ENCODE measurements at regions not wholly inside any gene's neighbourhood (a gene's known extent, or its start where the extent isn't known, plus 50 kb on each side); places are given as distances from the start of the nearest gene placed in this dataset.

DNA sequence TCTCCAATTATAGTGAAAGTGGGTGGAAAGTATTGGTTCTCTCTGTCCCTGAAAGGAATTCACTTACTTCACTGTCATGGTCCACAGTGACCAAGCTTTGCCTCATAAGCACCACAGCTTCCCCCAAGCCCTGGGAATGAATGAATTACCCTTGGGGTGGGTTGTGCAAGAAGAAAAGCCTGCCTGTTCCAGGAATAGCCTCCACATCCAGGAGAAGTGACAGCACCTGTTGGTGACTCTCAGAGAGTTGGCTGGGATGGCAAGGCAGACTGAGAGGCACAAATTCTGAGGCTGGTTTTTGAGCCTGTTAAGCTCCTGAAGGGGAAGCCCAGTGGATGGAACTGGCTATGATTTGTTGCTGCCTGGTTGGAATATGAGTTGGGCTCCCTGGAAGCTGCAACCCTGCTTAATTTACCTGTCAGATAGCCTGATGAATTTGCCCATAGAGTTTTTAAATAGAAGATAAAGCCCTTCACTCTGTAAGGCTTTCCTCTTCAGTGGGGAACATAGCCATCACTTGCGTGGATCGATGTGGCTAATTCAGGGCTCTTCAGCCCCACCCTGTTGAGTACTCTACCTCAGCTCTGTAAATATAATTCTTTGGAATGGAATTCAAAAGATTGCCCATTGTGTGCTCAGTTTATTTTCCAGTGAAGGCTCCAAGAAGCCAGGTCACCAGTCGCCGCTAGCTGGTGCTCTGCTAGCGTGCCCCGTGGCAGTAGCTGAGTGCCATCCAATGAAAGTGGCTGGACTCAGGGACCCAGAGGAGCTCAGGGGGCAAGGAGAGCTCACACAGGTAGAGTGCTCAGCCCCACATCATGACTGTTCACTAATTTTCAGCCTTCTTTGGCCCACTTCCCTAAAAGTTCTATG, 479.3 kb downstream of the IRS1 start:
- TF ChIP-seq, protein P1, sequence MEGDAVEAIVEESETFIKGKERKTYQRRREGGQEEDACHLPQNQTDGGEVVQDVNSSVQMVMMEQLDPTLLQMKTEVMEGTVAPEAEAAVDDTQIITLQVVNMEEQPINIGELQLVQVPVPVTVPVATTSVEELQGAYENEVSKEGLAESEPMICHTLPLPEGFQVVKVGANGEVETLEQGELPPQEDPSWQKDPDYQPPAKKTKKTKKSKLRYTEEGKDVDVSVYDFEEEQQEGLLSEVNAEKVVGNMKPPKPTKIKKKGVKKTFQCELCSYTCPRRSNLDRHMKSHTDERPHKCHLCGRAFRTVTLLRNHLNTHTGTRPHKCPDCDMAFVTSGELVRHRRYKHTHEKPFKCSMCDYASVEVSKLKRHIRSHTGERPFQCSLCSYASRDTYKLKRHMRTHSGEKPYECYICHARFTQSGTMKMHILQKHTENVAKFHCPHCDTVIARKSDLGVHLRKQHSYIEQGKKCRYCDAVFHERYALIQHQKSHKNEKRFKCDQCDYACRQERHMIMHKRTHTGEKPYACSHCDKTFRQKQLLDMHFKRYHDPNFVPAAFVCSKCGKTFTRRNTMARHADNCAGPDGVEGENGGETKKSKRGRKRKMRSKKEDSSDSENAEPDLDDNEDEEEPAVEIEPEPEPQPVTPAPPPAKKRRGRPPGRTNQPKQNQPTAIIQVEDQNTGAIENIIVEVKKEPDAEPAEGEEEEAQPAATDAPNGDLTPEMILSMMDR (IDR thresholded peaks at IDR 0.05; ENCODE audit: insufficient read depth, low read length, poor library complexity, severe bottlenecking), result no peak
- no peak overlapping the region for H3K4me3 ChIP-seq (ENCODE audit: low read depth, low read length)
- no peaks in the 10 kb centered on the region for H3K27me3 ChIP-seq (ENCODE audit: control insufficient read depth, insufficient read depth, low read length)
- no peaks in the 10 kb centered on the region for H3K36me3 ChIP-seq (ENCODE audit: control insufficient read depth, insufficient read depth, low read length)
- DNase-seq (ENCODE audit: low read depth), result no peak

DNA sequence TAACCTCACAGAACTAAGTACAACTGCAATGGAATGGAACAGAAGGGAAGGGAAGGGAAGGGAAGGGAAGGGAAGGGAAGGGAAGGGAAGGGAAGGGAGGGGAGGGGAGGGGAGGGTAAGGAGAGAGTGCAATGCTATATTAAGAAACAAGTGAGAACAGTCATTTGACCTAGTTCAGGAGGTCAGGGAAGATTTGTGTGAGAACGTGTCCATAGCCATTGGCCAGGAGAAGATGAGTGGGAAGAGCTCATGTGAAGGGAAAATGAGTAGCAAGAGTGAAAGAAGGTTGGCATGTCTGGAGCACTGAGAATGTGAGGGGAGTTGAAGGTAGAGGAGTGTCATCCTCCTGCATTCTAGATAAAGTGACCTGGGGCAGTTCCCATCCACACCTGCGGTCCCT, 481.6 kb downstream of the IRS1 start:
- no peak for DNase-seq (ENCODE audit: low read depth)
- no peaks in the 10 kb centered on the region for H3K27me3 ChIP-seq (ENCODE audit: control insufficient read depth, insufficient read depth, low read length)
- TF ChIP-seq, protein P1 (IDR thresholded peaks at IDR 0.05; ENCODE audit: insufficient read depth, low read length, poor library complexity, severe bottlenecking), result no peak

DNA sequence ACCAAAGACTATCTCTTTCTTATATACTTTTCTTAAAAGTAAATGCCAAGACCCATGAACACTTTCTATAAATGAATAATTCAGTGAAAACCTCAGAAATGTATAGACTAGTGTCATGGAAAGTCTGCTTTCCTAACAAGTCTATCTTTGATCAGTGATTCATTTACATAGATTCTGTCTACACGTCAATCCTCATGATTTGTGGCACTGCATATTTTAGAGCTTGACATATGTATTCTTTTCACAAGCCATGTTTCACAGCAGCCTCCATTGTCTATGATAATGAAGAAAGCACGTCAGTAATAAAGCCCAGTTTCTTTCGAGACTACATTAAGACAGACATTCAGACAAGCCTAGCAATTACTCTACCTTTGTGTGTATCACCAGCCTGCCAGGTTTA, 486.6 kb downstream of the IRS1 start:
- DNase-seq (ENCODE audit: low read depth), result no peak
- no peaks in the 10 kb centered on the region for H3K36me3 ChIP-seq (ENCODE audit: control insufficient read depth, insufficient read depth, low read length)
- TF ChIP-seq, protein P1 (IDR thresholded peaks at IDR 0.05; ENCODE audit: insufficient read depth, low read length, poor library complexity, severe bottlenecking), result no peak
- no peak overlapping the region for H3K4me3 ChIP-seq (ENCODE audit: low read depth, low read length)
- no peaks in the 10 kb centered on the region for H3K27me3 ChIP-seq (ENCODE audit: control insufficient read depth, insufficient read depth, low read length)

More for the DNA sequence above, 481.6 kb downstream of the IRS1 start:
- H3K36me3 ChIP-seq (ENCODE audit: control insufficient read depth, insufficient read depth, low read length), result no peaks in the 10 kb centered on the region
- no peak overlapping the region for H3K4me3 ChIP-seq (ENCODE audit: low read depth, low read length)

DNA sequence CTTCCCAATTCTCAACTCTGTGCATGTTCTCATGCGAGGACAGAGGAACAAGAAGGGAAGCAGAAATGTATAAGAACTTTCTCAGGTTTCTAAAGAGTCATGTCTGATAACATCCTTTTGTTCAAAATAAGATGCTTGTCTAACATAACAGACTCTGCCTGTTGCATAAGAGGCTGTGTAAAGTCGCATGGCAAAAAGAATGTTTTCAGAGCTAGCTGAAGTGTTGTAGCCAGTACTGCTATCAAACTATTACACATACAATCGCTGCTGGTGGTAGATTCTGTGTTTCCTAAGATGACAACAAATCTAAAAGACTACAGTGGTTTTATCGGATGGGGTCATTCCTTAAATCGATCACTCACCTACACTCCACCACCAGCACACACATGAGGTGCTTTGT, 487.5 kb downstream of the IRS1 start:
- Histone ChIP-seq H3K36me3 (ENCODE audit: control insufficient read depth, insufficient read depth, low read length) (no peaks in the 10 kb centered on the region), H3K27me3 (ENCODE audit: control insufficient read depth, insufficient read depth, low read length) (no peaks in the 10 kb centered on the region), H3K4me3 (ENCODE audit: low read depth, low read length) (no peak overlapping the region)
- TF ChIP-seq, protein P1 (IDR thresholded peaks at IDR 0.05; ENCODE audit: insufficient read depth, low read length, poor library complexity, severe bottlenecking), result no peak
- DNase-seq (ENCODE audit: low read depth), result no peak

DNA sequence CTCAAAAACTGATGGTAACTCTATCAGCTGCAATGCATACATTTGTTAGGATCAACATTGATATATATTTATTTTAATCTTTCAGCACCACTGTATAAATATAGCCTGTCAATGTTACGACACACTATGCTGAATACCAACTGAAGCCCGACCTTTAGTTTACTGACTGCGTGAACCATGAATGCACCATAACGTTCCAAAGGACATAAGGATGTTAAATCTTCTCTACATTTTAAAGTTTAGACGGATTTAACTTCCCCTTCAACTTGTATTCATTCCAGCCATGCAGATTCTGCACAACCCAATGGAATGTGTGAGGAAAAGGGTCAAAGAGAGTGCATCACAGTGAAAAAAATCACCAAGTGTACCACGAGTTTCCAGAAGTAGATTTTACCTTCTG, 489.5 kb downstream of the IRS1 start:
- Histone ChIP-seq H3K4me3 (ENCODE audit: low read depth, low read length) (no peak overlapping the region), H3K36me3 (ENCODE audit: control insufficient read depth, insufficient read depth, low read length) (no peaks in the 10 kb centered on the region), H3K27me3 (ENCODE audit: control insufficient read depth, insufficient read depth, low read length) (no peaks in the 10 kb centered on the region)
- TF ChIP-seq, protein P1 (IDR thresholded peaks at IDR 0.05; ENCODE audit: insufficient read depth, low read length, poor library complexity, severe bottlenecking), result no peak
- DNase-seq (ENCODE audit: low read depth), result no peak

DNA sequence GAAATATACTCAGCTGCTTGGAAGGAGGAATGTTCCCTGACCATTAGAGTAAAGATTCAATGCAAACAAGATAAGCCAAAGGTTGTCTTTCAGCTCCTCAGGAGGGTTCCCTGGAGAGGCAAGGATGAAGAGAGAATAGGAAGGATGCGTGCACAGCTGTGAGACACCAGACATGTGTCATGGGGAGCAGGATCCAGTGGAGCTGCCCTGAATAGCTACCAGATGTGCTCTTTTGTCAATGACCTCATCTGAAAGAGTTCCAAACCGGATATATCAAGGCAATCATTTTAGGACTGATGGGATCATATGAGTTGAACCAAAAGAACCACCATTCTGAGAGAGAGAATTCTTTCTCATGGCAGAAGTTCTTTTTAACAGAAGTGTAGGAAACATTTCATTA, 490.6 kb downstream of the IRS1 start:
- no peak for DNase-seq (ENCODE audit: low read depth)
- H3K4me3 ChIP-seq (ENCODE audit: low read depth, low read length), result no peak overlapping the region

More for the DNA sequence above, 490.6 kb downstream of the IRS1 start:
- Histone ChIP-seq H3K36me3 (ENCODE audit: control insufficient read depth, insufficient read depth, low read length) (no peaks in the 10 kb centered on the region), H3K27me3 (ENCODE audit: control insufficient read depth, insufficient read depth, low read length) (no peaks in the 10 kb centered on the region)
- TF ChIP-seq, protein P1 (IDR thresholded peaks at IDR 0.05; ENCODE audit: insufficient read depth, low read length, poor library complexity, severe bottlenecking), result no peak

All from kidney epithelial cell (primary cell).